HG02571 (cell line): ENCODE measurements at regions not wholly inside any gene's neighbourhood (a gene's known extent, or its start where the extent isn't known, plus 50 kb on each side); places are given as distances from the start of the nearest gene placed in this dataset.

Experiments
- ATAC-seq: cut with Tn5 transposase; IDR thresholded peaks from one replicate; pipeline ENCODE4 v1.9.1; 2021; ENCODE audit warnings: mild to moderate bottlenecking, moderate library complexity; ENCODE audit not compliant: unreplicated experiment

DNA sequence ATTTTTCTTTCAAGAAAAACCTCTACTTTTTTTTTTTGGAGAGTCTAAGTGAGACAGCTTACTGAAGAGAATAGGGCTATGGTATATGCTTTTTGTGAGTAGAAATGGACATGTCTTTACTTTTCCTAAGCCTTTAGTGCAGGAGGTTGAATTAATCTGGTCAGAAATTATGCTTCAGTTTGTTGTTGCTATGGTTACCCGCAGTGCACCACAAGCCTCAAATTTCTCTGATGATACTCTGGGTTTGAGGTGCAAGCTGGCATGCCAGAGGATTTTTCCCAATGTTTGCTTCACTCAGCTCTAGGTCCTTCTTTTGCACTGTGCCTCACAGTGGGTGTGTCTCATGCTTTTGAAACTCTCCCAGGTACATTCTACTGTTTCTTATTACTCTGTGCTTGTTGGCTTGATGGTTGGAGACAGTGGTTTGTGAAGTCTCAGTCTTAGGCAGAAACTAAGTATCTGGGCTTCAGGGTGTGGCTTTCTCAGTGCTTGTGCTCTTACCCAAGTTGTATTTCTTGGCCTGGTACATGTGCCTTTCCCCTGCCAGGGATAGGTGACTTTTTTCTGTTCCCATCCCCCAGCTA lies 278.3 kb downstream of the RBM43 start:
- ATAC-seq = no peak

DNA sequence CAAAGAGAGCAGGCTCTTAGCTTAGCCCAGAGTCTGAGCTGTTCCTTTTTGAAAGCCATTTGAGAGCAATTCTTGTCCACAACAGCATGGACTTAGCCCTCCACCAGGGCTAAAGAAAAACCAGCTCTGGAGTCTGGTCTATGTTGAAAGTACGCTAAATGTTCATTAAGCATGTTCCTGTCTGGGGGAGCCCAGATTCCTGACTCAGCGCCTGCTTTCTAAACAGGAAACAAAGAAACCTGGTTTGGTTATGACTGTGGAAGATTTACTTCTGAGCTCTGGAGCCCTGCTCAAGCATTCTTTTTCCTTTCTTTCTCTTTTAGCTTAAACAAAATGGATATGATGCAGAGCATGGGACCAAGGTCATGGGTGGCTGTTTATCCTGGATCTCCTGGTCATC lies 279.8 kb downstream of the RBM43 start:
- ATAC-seq = no peak

DNA sequence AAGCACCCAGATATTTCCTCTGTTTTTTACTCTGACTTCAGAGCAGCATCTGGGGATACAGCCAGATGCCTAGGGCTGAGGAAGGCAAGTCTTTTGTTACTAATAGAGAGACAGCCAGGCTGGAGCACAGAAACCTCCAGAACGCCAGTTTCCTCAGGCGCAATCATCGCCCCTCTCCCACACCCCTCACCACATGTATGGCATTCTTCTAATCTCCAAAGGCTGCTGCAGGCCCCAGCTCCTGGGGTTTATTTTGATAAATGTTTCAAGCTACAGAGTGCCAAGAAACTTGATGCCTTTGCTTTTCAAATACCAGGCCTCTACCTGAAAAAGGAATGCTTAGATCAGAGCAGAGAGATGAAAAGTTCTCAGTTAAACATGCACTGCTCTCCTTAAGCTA lies 283.6 kb downstream of the RBM43 start:
- ATAC-seq = no peak

DNA sequence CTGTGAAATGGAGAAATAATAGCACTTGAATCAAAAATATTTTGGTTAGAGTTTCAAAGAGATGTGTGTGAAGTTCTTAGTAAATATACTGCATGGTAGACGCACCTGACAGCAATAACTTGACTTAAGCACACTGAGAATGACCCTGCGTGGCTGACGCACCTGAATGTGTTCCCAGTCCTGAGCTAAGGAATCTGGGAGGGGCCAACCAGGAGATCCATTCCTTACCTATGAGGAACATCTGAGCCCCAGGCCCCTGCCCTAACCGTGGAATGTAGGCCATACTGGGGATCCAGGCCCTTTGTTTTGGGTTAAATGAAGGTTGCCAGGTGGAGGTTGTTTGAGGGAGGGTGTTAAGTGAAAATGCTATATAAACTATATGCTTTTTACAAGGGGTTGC lies 284.4 kb downstream of the RBM43 start:
- no peak for ATAC-seq

DNA sequence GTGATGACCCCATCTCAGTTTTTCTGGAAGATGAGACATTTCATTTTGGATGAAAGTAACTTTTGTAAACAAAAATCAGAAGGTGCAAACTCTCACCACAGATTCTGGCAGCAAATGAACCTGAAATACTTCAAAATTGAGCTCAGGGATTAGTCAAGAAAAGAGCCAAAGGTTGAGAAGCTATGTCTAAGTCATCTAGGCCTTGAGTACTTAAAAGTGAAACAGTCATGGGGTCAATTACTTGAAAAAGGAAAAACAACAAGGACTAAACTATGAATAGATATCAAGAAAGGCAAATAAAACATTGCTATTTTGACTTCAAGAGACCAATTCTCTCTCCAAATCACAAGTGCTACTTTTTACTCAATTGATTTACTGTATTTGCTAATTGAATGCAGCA lies 285.1 kb downstream of the RBM43 start:
- no peak for ATAC-seq

DNA sequence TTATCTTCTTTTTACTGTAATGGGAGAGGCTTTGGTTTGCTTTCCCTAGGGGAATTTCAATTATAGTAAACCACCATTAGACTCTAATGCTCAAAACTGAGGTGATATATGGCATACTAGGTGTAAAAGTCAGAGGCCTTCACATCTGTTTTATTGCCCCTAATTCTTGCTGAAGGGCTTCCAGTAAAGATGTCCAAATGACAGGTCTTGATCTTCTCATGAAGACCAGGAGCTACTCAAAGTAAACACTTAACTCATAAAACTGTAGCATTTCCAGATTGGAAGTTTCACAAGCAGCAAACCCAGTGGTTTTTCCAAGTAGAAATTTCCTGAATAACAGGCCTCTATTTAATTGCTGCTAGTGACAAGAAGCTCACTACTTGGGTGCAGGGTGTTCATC lies 286.8 kb downstream of the RBM43 start:
- ATAC-seq = no peak

DNA sequence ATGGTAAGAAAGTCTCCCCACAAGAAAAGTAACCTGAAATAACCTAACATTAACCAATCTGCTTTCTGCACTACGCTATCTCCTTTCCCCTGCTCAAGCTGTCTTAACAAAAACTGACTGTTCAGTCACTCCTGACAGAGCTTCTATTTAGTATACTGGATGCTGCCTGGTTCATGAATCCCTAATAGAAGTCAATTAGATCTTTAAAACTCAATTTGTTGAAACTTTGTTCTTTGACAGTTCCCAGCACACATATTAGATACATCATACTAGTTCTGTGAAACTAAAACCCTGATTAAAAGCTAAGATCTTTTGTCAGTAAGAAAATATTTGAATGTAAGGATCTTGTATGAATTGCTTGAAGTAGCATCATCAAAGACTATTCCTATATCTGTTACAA lies 287.4 kb downstream of the RBM43 start:
- no peak for ATAC-seq

DNA sequence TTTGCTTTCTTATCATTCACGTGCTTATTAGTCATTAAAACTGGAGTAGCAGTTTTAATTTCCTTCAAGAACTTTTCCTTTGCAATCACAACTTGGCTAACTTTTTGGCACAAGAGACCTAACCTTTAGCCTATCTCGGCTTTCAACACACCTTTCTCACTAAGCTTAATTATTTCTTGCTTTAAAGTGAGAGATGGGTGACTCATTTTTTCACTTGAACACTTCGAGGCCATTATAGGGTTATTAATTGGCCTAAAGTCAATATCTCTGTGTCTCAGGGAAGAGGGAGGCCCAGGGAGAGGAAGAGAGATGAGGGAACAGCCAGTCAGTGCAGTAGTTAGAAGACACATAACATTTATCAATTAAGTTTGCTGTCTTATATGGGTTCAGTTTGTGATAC lies 289.8 kb downstream of the RBM43 start:
- no peak for ATAC-seq

DNA sequence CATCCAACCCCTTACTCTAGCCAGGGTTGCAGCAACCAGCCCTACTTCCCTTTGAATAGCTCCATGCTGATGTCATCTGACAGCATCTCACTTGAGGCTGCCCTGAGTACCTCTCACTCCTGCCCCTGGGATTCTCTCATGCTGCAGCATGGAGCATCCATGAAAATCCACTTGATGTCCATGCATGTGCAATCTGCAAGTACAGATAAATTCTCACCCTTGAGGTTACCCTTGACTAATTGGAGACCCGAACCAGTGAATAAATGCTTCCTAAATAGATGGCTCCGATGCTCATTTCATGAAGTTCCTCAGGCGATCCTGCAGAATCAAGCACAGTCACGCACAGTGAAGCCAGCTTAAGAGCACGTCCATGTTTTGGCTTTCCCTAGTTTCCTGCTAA lies 298.3 kb downstream of the RBM43 start:
- ATAC-seq = no peak

DNA sequence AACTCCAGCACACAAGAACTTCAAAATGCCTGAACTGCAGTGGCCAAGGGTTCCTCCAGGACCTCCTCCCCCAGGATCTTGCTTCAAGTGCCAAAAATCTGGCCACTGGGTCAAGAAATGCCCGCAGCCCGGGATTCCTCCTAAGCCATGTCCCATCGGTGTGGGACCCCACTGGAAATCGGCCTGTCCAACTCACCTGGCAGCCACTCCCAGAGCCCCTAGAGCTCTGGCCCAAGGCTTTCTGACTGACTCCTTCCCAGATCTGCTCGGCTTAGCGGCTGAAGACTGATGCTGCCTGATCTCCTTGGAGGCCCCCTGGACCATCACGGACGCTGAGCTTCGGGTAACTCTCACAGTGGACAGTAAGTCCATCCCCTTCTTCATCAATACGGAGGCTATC lies 306.4 kb downstream of the RBM43 start:
- no peak for ATAC-seq

DNA sequence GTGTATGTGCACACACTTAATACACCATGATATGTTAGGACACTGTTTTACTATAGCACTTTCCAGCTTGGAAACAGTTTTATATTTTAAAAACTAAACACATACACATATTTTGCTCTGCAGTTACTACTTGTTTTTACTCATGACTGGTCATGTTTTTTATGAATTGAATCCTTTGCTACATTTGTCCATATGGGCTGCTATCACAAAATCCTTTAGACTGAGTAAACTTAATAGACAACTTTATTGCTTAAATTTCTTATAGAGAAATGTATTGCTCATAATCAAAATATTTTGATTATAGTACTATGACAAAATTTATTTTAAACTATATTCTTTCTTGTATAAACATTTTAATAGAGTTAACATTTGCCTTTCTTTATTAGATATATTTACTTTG lies 314.8 kb downstream of the RBM43 start:
- no peak for ATAC-seq

DNA sequence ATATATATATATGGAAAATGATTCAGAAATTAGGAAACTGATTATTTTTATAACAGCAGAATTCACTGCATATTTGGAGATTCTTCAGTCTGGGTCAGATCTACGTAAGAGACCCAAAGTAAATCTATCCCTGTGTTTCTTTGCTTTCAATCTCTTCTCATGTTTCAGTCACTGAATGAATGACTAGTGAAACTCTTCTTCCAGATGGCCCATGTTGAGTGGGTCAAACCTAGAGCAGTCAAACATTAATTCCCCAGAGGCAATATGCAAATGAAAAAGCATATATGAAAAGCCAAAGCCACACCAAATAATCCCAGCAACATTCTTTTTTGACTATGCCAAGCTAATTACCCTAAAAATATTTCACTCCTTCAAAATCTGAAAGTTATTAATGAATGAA lies 317.3 kb downstream of the RBM43 start:
- no peak for ATAC-seq

DNA sequence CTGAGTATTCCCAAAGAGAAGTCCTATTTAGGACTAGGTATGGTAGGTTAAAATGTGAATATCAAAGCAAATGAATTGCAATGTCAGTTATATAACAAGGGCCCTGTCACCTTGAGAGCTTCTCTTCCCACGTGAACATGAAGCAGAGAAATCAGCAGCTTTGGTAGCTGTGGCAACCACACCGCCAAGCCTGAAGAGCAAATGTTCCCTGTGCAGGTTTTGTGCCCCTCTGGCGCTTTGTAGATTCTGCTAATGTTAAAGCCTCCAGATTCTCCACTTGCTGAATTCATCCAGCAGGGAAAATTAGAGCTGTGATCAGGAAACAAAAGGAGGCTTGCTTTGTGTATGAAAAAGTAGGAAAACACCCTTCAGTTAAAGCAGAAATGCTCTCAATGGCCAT lies 322.6 kb downstream of the RBM43 start:
- ATAC-seq = no peak

DNA sequence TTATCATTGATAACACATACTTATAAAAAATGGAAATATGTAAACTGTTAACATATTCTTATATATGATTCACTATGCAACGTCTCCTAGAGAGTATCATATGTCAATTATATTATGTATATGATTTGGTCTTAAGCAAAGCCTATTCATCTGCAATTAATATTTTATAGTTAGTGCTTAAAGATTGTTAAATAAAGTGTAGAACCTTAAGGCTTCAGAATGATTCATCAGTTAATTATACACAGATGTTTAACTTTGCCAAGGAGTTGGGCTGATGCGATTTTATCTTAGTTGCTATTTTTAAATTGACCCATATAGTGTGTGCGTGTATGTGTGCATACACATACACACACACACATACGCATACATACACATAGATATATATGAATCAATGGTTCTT lies 323.1 kb downstream of the RBM43 start:
- ATAC-seq = no peak

DNA sequence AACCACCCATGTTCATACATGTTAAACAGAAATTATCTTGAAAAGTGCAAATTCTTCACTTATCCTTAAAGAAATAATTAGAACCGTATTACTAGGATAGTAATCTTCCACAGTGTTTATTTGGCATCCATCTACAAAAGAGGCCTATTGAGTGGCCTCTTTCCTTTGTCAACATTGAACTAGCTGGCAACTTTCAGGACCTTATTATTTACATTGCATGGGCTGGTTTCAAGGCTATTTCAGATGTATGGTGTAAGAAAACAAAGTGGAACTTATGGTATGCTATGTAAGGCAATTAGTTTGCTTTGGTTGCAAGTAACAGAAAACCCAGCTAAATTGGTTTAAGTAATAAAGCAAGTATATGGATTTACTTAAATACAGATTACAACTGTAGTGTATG lies 324.6 kb downstream of the RBM43 start:
- no peak for ATAC-seq

DNA sequence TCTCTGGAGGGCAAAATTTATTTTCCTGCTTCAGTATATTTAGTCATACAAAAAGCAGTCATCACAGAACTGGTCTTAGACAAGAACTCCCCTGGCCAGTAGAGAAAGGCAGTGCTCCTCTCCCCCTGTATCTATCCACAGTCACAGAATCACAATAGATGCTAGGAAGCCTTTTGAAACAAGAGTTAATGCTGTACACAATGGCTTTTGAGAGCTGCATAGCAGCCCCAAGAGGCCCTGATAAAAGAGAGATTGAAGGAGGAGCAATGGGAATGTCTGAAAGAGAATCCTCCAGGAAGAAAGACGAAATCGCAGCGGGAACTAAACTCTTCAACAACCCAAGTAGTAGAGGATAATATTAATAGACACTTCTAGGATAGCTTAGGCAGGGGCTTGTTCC lies 330.2 kb downstream of the RBM43 start:
- no peak for ATAC-seq

DNA sequence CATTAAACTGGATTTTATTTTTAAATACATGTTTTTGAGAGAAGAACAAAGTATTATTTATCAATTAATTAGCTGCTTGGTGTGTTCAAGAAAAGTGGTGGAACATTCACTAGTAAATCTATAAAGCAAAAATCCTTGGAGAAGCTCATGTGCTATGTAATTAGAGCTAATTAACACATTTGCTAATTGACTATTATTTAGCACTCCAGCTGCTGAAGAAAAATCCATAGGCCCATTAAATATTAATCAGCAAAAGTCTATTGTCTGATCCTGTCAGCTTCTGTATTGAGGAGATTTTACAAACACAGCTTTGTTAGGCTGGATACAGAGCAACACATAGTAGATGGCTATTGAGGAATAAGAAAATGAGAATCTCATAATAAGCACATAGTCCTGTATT lies 336.1 kb downstream of the RBM43 start:
- ATAC-seq = no peak

DNA sequence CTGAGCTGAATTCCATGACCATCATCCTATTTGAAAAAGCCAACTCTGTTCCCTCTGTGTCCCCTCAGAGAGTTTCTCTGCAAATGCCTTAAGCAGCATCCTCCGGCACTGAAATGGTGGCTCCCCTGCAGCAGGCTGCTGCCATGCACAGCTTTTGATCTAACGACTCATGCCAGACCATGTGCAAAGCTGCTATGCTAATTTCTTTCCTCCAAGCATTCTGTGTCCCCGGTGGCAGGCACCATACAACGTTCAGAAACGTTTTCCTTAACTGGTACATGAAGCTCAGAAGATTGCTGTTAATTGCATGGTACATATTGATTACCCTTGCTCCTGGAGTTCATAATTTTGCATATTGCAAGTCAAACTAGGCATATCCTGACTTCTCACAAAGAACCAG lies 336.8 kb downstream of the RBM43 start:
- no peak for ATAC-seq

DNA sequence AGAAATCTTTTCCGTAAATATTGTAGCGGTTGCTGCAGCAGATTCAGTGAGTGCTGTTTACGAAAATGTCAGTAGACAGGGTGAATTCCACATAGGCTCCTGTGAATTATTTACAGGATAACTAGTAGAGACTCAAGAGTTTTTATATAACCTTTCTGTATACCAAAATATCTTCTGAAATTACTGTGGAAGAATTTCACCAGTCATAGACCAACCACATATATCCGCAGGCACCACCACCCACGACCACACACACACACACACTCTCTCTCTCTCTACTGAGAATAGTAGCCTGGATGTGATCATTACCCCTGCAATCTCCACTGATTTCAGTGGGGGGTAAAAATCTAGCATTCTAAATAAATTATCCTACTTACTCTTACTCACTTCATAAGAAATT lies 341.8 kb downstream of the RBM43 start:
- no peak for ATAC-seq

DNA sequence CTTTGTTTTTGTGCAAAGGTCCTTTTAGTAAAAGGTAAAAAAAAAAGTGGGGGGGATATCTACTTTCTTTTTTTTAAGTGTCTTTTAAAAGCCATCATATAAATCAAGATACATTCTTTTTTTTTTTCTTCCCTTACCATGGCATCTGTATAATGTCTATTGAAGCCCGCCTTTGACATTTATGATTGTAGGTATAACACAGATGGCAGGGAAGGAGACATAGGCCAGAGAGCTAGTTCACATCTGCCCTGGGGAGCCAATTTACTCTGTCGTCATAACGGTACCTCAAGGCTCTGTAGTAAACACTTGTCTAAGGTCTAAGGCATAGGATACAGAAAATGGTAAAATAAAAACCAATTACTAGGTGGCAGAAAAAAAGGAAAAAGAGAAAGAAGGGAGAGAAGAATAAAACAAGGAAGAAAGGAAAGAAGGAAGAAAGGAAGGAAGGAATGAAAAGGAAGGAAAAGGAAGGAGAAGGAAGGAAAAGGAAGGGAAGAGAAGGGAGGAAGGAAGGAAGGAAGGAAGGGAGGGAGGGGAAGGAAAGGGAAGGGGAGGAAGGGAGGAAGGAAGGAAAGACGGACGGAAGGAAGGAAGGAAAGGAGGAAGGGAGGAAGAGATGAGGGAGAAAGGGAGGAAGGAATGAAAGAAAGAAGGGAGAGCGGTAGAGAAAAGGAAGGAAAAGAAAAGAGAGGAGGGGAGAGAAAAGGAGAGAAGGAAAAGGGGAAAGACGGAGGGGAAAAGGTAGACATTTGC lies 343.5 kb downstream of the RBM43 start:
- no peak for ATAC-seq

DNA sequence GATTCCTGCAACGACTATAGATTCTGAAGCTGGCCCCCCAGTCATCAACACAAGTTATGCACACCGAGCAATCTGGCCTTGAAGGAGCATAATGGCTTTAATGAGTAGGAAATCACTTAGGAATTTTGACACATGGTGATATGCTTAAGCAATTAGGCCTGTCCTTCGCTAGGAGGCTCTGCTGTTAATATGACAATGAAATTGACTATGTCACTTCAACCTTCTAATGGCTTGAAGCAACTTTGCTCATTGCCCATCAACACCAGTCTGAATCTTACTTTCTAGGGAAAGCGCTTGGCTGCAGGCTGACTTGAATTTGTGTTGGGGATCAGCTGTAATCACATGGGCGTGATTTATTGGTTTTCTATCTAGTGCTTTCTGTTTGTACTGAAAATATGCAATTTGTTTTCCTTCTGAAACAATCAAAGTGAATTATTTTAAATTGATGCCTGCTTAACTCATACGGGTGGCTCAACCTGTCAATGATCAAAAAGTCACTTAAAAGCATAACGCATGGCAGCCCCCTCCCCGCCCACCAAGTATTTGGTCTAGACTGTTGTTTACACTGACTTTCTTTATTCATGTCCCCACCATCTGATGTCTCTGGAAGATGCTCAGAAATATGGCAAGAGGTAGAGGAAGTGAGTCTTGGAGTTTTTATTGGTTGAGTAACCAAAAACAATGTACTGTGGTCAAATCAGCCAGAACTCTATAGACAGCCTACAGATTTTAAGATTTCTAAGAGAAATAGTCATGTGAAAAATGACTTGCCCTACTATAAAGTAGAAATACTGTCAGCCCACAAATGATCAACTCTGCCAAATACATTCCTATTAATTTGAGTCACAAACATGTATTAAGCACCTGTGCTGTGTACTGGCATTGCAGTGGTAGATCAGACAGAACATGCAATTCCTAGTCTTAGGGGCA lies 344.9 kb downstream of the RBM43 start:
- no peak for ATAC-seq

DNA sequence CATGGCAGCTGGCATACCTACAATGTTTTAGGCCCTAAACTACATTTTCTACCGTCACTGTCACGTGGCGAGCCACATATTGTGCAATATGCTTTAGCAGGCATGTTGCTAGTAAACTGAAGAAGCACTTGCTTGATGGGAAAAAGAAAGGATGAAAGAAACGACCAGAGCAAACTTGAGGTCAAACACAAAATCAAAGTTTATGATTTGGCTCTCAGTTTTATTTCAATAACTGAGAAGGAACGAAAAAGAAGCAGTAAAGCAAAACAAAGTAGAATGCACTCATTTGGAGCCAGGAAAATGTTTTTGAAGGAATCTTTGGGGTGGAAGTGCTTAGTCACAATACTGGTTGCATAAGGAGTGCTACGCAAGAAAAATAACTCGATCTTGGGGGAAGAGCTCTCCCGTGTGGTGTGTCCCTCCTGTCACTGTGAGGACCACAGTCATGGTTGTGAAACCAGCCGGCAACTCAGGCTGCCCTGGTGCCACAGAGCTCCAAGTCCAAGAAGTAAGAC lies 349.8 kb downstream of the RBM43 start:
- no peak for ATAC-seq
